ENCODE measurements at regions not wholly inside any gene's neighbourhood (a gene's known extent, or its start where the extent isn't known, plus 50 kb on each side); places are given as distances from the start of the nearest gene placed in this dataset.

DNA sequence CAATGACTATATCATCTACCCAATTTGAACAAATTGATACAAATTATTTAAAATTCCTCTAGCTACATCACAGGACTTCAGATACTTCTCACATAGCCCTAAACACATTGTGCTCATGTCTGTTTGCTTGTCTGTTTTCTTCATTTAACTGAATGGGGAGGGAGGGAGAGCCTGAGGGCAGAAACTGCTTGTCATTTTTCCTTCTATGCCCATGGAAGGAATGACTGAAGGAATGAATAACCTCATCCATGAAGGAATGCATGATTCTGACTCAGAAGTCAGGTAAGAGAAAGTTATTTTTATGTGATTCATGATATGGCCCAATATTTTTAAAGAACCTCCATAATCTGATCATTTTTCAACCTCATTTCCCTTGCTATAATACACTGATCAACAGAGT lies 418.0 kb upstream of the PITX2 start:
- Histone ChIP-seq H3K9me2 (ENCODE audit: insufficient read depth, low read length) (no peaks in the 10 kb centered on the region), H3K27ac (ENCODE audit: low read length) (no peak overlapping the region), H3K79me2 (replicated peaks; ENCODE audit: insufficient read depth, low read length) (no peaks in the 10 kb centered on the region), H4K20me1 (ENCODE audit: insufficient read depth) (no peaks in the 10 kb centered on the region), H3F3A (ENCODE audit: insufficient read depth, low read length, poor library complexity, severe bottlenecking) (no peaks in the 10 kb centered on the region), H2AFZ (ENCODE audit: low read depth, low read length) (no peak overlapping the region), H3K36me3 (ENCODE audit: insufficient read depth, low read length) (no peaks in the 10 kb centered on the region), H3K9me3 (ENCODE audit: low read length) (no peaks in the 10 kb centered on the region), H3K4me3 (ENCODE audit: low read length) (no peak overlapping the region), H3K9ac (ENCODE audit: low read length) (no peak overlapping the region), H3K27me3 (ENCODE audit: insufficient read depth, low read depth, low read length) (no peaks in the 10 kb centered on the region), H3K4me2 (ENCODE audit: low read length) (no peak overlapping the region)
- TF ChIP-seq RAD21 (conservative IDR thresholded peaks at IDR 0.05) (no peak), EP300 (conservative IDR thresholded peaks at IDR 0.05; ENCODE audit: poor library complexity, severe bottlenecking) (no peak), TAF1 (IDR thresholded peaks at IDR 0.05; ENCODE audit: low read depth) (no peak), POLR2AphosphoS5 (IDR thresholded peaks at IDR 0.05) (no peak), EZH2 (IDR thresholded peaks at IDR 0.05; ENCODE audit: borderline replicate concordance, insufficient read depth, low read length, poor library complexity, severe bottlenecking) (no peak)

DNA sequence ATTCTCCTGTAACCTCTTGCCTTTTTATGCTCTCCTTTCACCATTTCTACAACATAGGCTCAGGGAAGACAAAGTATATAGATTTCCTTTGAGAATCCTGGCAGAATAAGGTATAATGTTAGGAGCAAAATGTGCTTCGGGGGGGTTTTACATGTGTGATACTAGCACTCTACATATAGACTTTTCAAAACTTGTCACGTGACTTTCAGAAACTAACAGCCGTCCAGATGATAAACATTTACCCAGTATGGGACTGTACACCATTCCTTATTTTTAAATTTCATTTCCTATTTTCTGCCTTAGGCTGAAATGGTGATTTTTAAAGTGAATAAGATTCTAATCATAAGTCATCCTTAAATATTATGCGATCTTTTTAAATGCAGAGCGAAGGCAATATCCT lies 420.4 kb upstream of the PITX2 start:
- no peak overlapping the region for H3K27ac ChIP-seq (ENCODE audit: low read length)
- H3K36me3 ChIP-seq (ENCODE audit: insufficient read depth, low read length): no peaks in the 10 kb centered on the region
- TF ChIP-seq RAD21 (conservative IDR thresholded peaks at IDR 0.05) (no peak), POLR2AphosphoS5 (IDR thresholded peaks at IDR 0.05) (no peak)
- TF ChIP-seq, protein P1, sequence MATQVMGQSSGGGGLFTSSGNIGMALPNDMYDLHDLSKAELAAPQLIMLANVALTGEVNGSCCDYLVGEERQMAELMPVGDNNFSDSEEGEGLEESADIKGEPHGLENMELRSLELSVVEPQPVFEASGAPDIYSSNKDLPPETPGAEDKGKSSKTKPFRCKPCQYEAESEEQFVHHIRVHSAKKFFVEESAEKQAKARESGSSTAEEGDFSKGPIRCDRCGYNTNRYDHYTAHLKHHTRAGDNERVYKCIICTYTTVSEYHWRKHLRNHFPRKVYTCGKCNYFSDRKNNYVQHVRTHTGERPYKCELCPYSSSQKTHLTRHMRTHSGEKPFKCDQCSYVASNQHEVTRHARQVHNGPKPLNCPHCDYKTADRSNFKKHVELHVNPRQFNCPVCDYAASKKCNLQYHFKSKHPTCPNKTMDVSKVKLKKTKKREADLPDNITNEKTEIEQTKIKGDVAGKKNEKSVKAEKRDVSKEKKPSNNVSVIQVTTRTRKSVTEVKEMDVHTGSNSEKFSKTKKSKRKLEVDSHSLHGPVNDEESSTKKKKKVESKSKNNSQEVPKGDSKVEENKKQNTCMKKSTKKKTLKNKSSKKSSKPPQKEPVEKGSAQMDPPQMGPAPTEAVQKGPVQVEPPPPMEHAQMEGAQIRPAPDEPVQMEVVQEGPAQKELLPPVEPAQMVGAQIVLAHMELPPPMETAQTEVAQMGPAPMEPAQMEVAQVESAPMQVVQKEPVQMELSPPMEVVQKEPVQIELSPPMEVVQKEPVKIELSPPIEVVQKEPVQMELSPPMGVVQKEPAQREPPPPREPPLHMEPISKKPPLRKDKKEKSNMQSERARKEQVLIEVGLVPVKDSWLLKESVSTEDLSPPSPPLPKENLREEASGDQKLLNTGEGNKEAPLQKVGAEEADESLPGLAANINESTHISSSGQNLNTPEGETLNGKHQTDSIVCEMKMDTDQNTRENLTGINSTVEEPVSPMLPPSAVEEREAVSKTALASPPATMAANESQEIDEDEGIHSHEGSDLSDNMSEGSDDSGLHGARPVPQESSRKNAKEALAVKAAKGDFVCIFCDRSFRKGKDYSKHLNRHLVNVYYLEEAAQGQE (IDR thresholded peaks at IDR 0.05; ENCODE audit: borderline replicate concordance): no peak
- H3K9me2 ChIP-seq (ENCODE audit: insufficient read depth, low read length): no peaks in the 10 kb centered on the region
- H3K4me3 ChIP-seq (ENCODE audit: low read length): no peak overlapping the region
- no peaks in the 10 kb centered on the region for H3K79me2 ChIP-seq (replicated peaks; ENCODE audit: insufficient read depth, low read length)
- H3K4me2 ChIP-seq (ENCODE audit: low read length): no peak overlapping the region
- H3K9ac ChIP-seq (ENCODE audit: low read length): no peak overlapping the region
- H3K9me3 ChIP-seq (ENCODE audit: low read length): no peaks in the 10 kb centered on the region
- no peaks in the 10 kb centered on the region for H3K27me3 ChIP-seq (ENCODE audit: insufficient read depth, low read depth, low read length)
- H4K20me1 ChIP-seq (ENCODE audit: insufficient read depth): no peaks in the 10 kb centered on the region
- no peak overlapping the region for H2AFZ ChIP-seq (ENCODE audit: low read depth, low read length)
- no peaks in the 10 kb centered on the region for H3F3A ChIP-seq (ENCODE audit: insufficient read depth, low read length, poor library complexity, severe bottlenecking)

DNA sequence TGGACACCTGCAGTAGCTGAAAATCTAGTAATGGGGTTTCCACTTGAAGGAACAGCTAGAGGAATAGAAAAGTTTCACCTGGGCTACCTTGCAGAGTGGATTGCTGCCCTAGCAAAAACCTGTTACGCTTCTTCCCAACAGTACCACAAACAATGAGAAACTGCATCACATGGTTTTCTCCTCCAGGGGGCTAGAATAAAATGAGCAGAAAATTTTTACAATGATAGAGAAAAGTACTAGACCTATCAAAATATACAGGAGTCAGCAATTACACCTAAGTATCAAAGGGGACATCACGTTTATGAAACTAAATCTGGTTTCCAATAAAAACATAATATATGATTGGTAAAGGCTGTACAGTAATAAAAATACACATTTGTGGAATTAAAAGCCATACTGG lies 423.1 kb upstream of the PITX2 start:
- Histone ChIP-seq H3K9ac (ENCODE audit: low read length) (no peak overlapping the region), H3K9me3 (ENCODE audit: low read length) (no peaks in the 10 kb centered on the region), H3K4me2 (ENCODE audit: low read length) (no peak overlapping the region), H2AFZ (ENCODE audit: low read depth, low read length) (no peak overlapping the region), H3K79me2 (replicated peaks; ENCODE audit: insufficient read depth, low read length) (no peaks in the 10 kb centered on the region), H3K36me3 (ENCODE audit: insufficient read depth, low read length) (no peaks in the 10 kb centered on the region), H3K27ac (ENCODE audit: low read length) (no peak overlapping the region), H3K9me2 (ENCODE audit: insufficient read depth, low read length) (no peaks in the 10 kb centered on the region), H4K20me1 (ENCODE audit: insufficient read depth) (no peaks in the 10 kb centered on the region), H3K4me3 (ENCODE audit: low read length) (no peak overlapping the region), H3K27me3 (ENCODE audit: insufficient read depth, low read depth, low read length) (no peaks in the 10 kb centered on the region), H3F3A (ENCODE audit: insufficient read depth, low read length, poor library complexity, severe bottlenecking) (no peaks in the 10 kb centered on the region)
- TF ChIP-seq EZH2 (IDR thresholded peaks at IDR 0.05; ENCODE audit: borderline replicate concordance, insufficient read depth, low read length, poor library complexity, severe bottlenecking): no peak
- TF ChIP-seq, protein P2, sequence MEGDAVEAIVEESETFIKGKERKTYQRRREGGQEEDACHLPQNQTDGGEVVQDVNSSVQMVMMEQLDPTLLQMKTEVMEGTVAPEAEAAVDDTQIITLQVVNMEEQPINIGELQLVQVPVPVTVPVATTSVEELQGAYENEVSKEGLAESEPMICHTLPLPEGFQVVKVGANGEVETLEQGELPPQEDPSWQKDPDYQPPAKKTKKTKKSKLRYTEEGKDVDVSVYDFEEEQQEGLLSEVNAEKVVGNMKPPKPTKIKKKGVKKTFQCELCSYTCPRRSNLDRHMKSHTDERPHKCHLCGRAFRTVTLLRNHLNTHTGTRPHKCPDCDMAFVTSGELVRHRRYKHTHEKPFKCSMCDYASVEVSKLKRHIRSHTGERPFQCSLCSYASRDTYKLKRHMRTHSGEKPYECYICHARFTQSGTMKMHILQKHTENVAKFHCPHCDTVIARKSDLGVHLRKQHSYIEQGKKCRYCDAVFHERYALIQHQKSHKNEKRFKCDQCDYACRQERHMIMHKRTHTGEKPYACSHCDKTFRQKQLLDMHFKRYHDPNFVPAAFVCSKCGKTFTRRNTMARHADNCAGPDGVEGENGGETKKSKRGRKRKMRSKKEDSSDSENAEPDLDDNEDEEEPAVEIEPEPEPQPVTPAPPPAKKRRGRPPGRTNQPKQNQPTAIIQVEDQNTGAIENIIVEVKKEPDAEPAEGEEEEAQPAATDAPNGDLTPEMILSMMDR (IDR thresholded peaks at IDR 0.05; ENCODE audit: poor library complexity, severe bottlenecking): no peak
- TF ChIP-seq EP300 (conservative IDR thresholded peaks at IDR 0.05; ENCODE audit: poor library complexity, severe bottlenecking): no peak
- TF ChIP-seq, protein P1 (IDR thresholded peaks at IDR 0.05; ENCODE audit: borderline replicate concordance): no peak
- no peak for TF ChIP-seq POLR2AphosphoS5 (IDR thresholded peaks at IDR 0.05)
- no peak for TF ChIP-seq SMC3 (conservative IDR thresholded peaks at IDR 0.05; ENCODE audit: poor library complexity)
- TF ChIP-seq RAD21 (conservative IDR thresholded peaks at IDR 0.05): no peak
- TF ChIP-seq TAF1 (IDR thresholded peaks at IDR 0.05; ENCODE audit: low read depth): no peak
- no peak for TF ChIP-seq MXI1 (conservative IDR thresholded peaks at IDR 0.05; ENCODE audit: poor library complexity, severe bottlenecking)
